B cell (primary cell): ENCODE measurements at regions not wholly inside any gene's neighbourhood (a gene's known extent, or its start where the extent isn't known, plus 50 kb on each side); places are given as distances from the start of the nearest gene placed in this dataset.

Experiments
- ATAC-seq: fragments of 200-7000 bp; cut with Tn5 transposase; one replicate; pipeline ENCODE4 v1.10.0; 2021; ENCODE audit warnings: low read depth, mild to moderate bottlenecking, moderate number of reproducible peaks, moderate library complexity
- CTCF ChIA-PET: fragments of 350-600 bp; sonication (Branson Sonifier 250); formaldehyde crosslinking; loops from one replicate; lab custom pipeline; 2021; ENCODE audit warnings: antibody characterized with exemption, inconsistent platforms; lab: Charles Lee
- POLR2A ChIA-PET: fragments of 350-600 bp; sonication (Branson Sonifier 250); formaldehyde crosslinking; loops from one replicate; lab custom pipeline; 2021; ENCODE audit warnings: antibody characterized with exemption; lab: Charles Lee
- DNase-seq: peaks from one replicate; pipeline ENCODE4 v3.0.0; 2013
- H2AFZ ChIP-seq: 2 replicates; pipeline ENCODE4 v1.6.1; 2012; ENCODE audit warnings: mild to moderate bottlenecking, low read depth, low read length; ENCODE audit not compliant: insufficient read depth, poor library complexity, severe bottlenecking
- H3K27ac ChIP-seq, 2 donors: 1 replicate in 1 of 2; 2 replicates in 1 of 2; pipeline ENCODE4 v1.5.1; 2012 to 2013; ENCODE audit warnings: low read length in 2 of 2, mild to moderate bottlenecking in 2 of 2, moderate library complexity in 1 of 2
- H3K27me3 ChIP-seq, 4 experiments: fragments of 200-600 bp in 1 of 4; sonication (generic) in 1 of 4; replicated peaks in 1 of 4; 1 replicate in 2 of 4; 2 replicates in 2 of 4; pipeline versions ENCODE4 v1.6.1 to v1.7.0; 2013 to 2016; ENCODE audit warnings: low read length in 3 of 4, mild to moderate bottlenecking in 2 of 4, mixed read lengths in 1 of 4, moderate library complexity in 1 of 4; ENCODE audit not compliant: insufficient read depth in 4 of 4, control insufficient read depth in 3 of 4; ENCODE audit errors: control extremely low read depth in 1 of 4
- H3K36me3 ChIP-seq, 2 experiments: replicated peaks in 1 of 2; 1 replicate in 1 of 2; 2 replicates in 1 of 2; pipeline versions ENCODE4 v1.6.1 to v1.7.1; 2013; ENCODE audit warnings: low read length in 1 of 2; ENCODE audit not compliant: insufficient read depth in 2 of 2, control insufficient read depth in 1 of 2; ENCODE audit errors: control extremely low read depth in 1 of 2, extremely low read depth in 1 of 2
- H3K4me1 ChIP-seq, 2 donors: fragments of 200-600 bp in 1 of 2; sonication (generic) in 1 of 2; 1 replicate in 1 of 2; 2 replicates in 1 of 2; pipeline versions ENCODE4 v1.5.1 to v1.6.1; 2013 to 2017; ENCODE audit warnings: low read length in 2 of 2; ENCODE audit not compliant: control insufficient read depth in 2 of 2, insufficient read depth in 2 of 2
- H3K4me2 ChIP-seq: replicated peaks from 2 replicates; pipeline ENCODE3; 2012; ENCODE audit warnings: mild to moderate bottlenecking, low read depth, low read length; ENCODE audit not compliant: poor library complexity, severe bottlenecking
- H3K4me3 ChIP-seq, 5 experiments: fragments of 200-600 bp in 1 of 5; sonication (generic) in 1 of 5; 1 replicate in 3 of 5; 2 replicates in 2 of 5; pipeline versions ENCODE4 v1.5.1 to v1.7.0; 2011 to 2016; ENCODE audit warnings: low read length in 4 of 5, mild to moderate bottlenecking in 4 of 5, low read depth in 2 of 5, control low read depth in 1 of 5, moderate library complexity in 1 of 5; ENCODE audit not compliant: insufficient read depth in 1 of 5; ENCODE audit errors: control extremely low read depth in 1 of 5, extremely low read depth in 1 of 5
- H3K79me2 ChIP-seq: fragments of 200-600 bp; sonication (generic); one replicate; pipeline ENCODE4 v1.6.0; 2016; ENCODE audit warnings: low read length; ENCODE audit not compliant: control insufficient read depth, insufficient read depth
- H3K9ac ChIP-seq: fragments of 200-600 bp; sonication (generic); 2 replicates; pipeline ENCODE4 v1.6.1; 2017; ENCODE audit warnings: mild to moderate bottlenecking, low read length, moderate library complexity
- H3K9me3 ChIP-seq, 3 donors: one replicate each; pipeline versions ENCODE4 v1.6.1 to v1.7.1; 2013; ENCODE audit warnings: low read length in 2 of 3; ENCODE audit not compliant: control insufficient read depth in 2 of 3, insufficient read depth in 1 of 3; ENCODE audit errors: control extremely low read depth in 1 of 3
- H4K20me1 ChIP-seq: 2 replicates; pipeline ENCODE4 v1.6.0; 2012; ENCODE audit warnings: mild to moderate bottlenecking, low read length; ENCODE audit not compliant: insufficient read depth, control insufficient read depth, poor library complexity, severe bottlenecking
- H3K27ac Mint-ChIP-seq: one replicate; pipeline ENCODE4 v1.8.0; 2021; ENCODE audit warnings: mixed read lengths
- H3K27me3 Mint-ChIP-seq: one replicate; pipeline ENCODE4 v1.8.0; 2021; ENCODE audit warnings: mixed read lengths
- H3K4me1 Mint-ChIP-seq: one replicate; pipeline ENCODE4 v1.8.0; 2021; ENCODE audit warnings: mixed read lengths
- H3K4me3 Mint-ChIP-seq: one replicate; pipeline ENCODE4 v1.8.0; 2021; ENCODE audit warnings: mixed read lengths
- H3K9me3 Mint-ChIP-seq: one replicate; pipeline ENCODE4 v1.8.0; 2022; ENCODE audit warnings: mixed read lengths; ENCODE audit not compliant: insufficient read depth
- CTCF ChIP-seq: fragments of 200-600 bp; IDR thresholded peaks from one replicate; pipeline ENCODE4 v1.8.0; 2022; ENCODE audit warnings: antibody characterized with exemption, mild to moderate bottlenecking
- EZH2 ChIP-seq: IDR thresholded peaks from 2 replicates; pipeline ENCODE4 v1.6.1; 2012; ENCODE audit warnings: borderline replicate concordance, low read depth, mild to moderate bottlenecking, moderate library complexity, low read length; ENCODE audit not compliant: insufficient read depth, poor library complexity, severe bottlenecking
- WGBS: methylation state at CpG from one replicate; pipeline ENCODE4 v1.1.5; 2013; ENCODE audit warnings: missing lambda C conversion rate; ENCODE audit not compliant: insufficient coverage; 5-methylcytosine and 5-hydroxymethylcytosine counted together
- intact Hi-C: fragments of 100-400 bp; cut with micrococcal nuclease; formaldehyde crosslinking; loops from one replicate; pipeline ENCODE4 v1.10.0; 2022

GRCh38 chr6:71103641-71104040 lies 146.8 kb upstream of the B3GAT2 start:
- no peak overlapping the region for H3K27ac Mint-ChIP-seq
- POLR2A ChIA-PET, result no interaction called here

DNA sequence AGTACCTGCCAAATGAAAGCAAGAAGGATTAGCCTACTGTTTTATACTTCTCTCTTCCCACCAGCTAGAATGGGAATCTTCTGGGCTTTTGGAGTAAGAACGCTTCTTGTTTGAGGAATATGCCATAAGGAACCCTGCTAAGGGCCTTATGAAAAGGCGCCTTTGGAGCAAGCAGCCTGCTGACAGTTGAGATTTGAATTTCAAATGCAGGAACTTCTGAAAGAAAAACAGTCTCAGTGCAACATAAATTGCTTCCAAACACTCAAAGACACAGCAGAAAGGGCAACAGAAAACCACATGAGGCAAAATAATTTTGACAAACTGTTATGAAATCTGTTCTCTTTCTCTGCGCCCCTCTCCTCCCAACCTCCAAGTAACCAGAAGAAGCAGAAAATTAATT lies 149.4 kb upstream of the B3GAT2 start:
- H3K9ac ChIP-seq, result no peak overlapping the region
- H3K4me1 ChIP-seq, result no peaks in the 10 kb centered on the region
- no peak overlapping the region for H3K27ac ChIP-seq
- Mint-ChIP-seq H3K27me3 (peaks cover 9% of the 10 kb centered on the region), H3K9me3 (no peaks in the 10 kb centered on the region), H3K4me1 (no peaks in the 10 kb centered on the region), H3K4me3 (no peak overlapping the region), H3K27ac (no peak overlapping the region)
- no peak for ATAC-seq
- no peak overlapping the region for H3K4me3 ChIP-seq
- H3K27me3 ChIP-seq, result peaks cover 0 to 19% (median 3%) of the 10 kb centered on the region in 4 experiments
- no peak for TF ChIP-seq CTCF
- TF ChIP-seq EZH2, result no peak
- H4K20me1 ChIP-seq, result no peaks in the 10 kb centered on the region
- H3K4me2 ChIP-seq, result no peak overlapping the region
- DNase-seq, result no peak
- intact Hi-C loops, result no loop called here
- peaks cover 0 to 4% (median 0%) of the 10 kb centered on the region in 3 donors for H3K9me3 ChIP-seq
- no peaks in the 10 kb centered on the region for H3K36me3 ChIP-seq
- POLR2A ChIA-PET, result no interaction called here
- H2AFZ ChIP-seq, result no peak overlapping the region
- 100% methylated on average over 1 of the region's 3 CpGs for WGBS
- CTCF ChIA-PET, result no interaction called here
- no peaks in the 10 kb centered on the region for H3K79me2 ChIP-seq

More at GRCh38 chr6:71103641-71104040, 146.8 kb upstream of the B3GAT2 start:
- peaks cover 0 to 11% (median 4%) of the 10 kb centered on the region in 3 donors for H3K9me3 ChIP-seq
- H3K4me2 ChIP-seq, result no peak overlapping the region
- H3K4me1 ChIP-seq, result no peaks in the 10 kb centered on the region
- peaks cover 9% of the 10 kb centered on the region for H3K27me3 Mint-ChIP-seq
- H2AFZ ChIP-seq, result no peak overlapping the region
- no peaks in the 10 kb centered on the region for H4K20me1 ChIP-seq
- H3K27ac ChIP-seq, result no peak overlapping the region
- H3K9ac ChIP-seq, result no peak overlapping the region
- intact Hi-C loops, result no loop called here
- 86% methylated on average over 1 of the region's 1 CpG for WGBS
- H3K27me3 ChIP-seq, result peaks cover 0 to 19% (median 3%) of the 10 kb centered on the region in 4 experiments
- DNase-seq, result no peak
- CTCF ChIA-PET, result no interaction called here
- TF ChIP-seq EZH2 (no peak), CTCF (no peak)
- H3K4me3 ChIP-seq, result no peak overlapping the region
- H3K79me2 ChIP-seq, result no peaks in the 10 kb centered on the region
- H3K36me3 ChIP-seq, result no peaks in the 10 kb centered on the region
- ATAC-seq, result no peak
- H3K4me3 Mint-ChIP-seq, result no peak overlapping the region
- peaks cover 9% of the 10 kb centered on the region for H3K9me3 Mint-ChIP-seq
- H3K4me1 Mint-ChIP-seq, result no peaks in the 10 kb centered on the region
